SW480 (cell line): ENCODE measurements at regions not wholly inside any gene's neighbourhood (a gene's known extent, or its start where the extent isn't known, plus 50 kb on each side); places are given as distances from the start of the nearest gene placed in this dataset.
A peak's percentile ranks its signal among the peaks of the same experiment; 100 is the strongest.

ENCODE experiments used
- DNase-seq: peaks from one replicate; pipeline ENCODE4 v3.0.0-alpha.2; 2016; ENCODE audit warnings: low spot score

- DNase-seq, result no peak
Measured at GRCh38 chr16:13394488-13394887, 493.1 kb downstream of the SHISA9 start.

- no peak for DNase-seq
Measured at GRCh38 chr16:13397126-13397525, 495.7 kb downstream of the SHISA9 start.

GRCh38 chr16:13401641-13402040 lies 500.2 kb downstream of the SHISA9 start:
- no peak for DNase-seq

GRCh38 chr16:13402601-13403000 lies 501.2 kb downstream of the SHISA9 start:
- DNase-seq, result no peak

GRCh38 chr16:13403326-13403725 lies 501.9 kb downstream of the SHISA9 start:
- no peak for DNase-seq

GRCh38 chr16:13414154-13414553 lies 505.8 kb upstream of the ERCC4 start:
- no peak for DNase-seq

- no peak for DNase-seq
Measured at GRCh38 chr16:13419589-13419988, 500.4 kb upstream of the ERCC4 start.

GRCh38 chr16:13421726-13422125 lies 498.2 kb upstream of the ERCC4 start:
- DNase-seq, result no peak

- no peak for DNase-seq
Measured at GRCh38 chr16:13425836-13426235, 494.1 kb upstream of the ERCC4 start.

- no peak for DNase-seq
Measured at GRCh38 chr16:13426269-13426668, 493.7 kb upstream of the ERCC4 start.

- no peak for DNase-seq
Measured at GRCh38 chr16:13426736-13427135, 493.2 kb upstream of the ERCC4 start.

GRCh38 chr16:13427943-13428342 lies 492.0 kb upstream of the ERCC4 start:
- no peak for DNase-seq

GRCh38 chr16:13429416-13429815 lies 490.5 kb upstream of the ERCC4 start:
- no peak for DNase-seq

GRCh38 chr16:13435415-13435814 lies 484.5 kb upstream of the ERCC4 start:
- DNase-seq, result no peak

- DNase-seq, result no peak
Measured at GRCh38 chr16:13435873-13436474, 484.0 kb upstream of the ERCC4 start.

GRCh38 chr16:13436641-13437412 lies 483.1 kb upstream of the ERCC4 start:
- peak; percentile 6 for DNase-seq

- no peak for DNase-seq
Measured at GRCh38 chr16:13437413-13437795, 482.6 kb upstream of the ERCC4 start.

GRCh38 chr16:13438064-13438463 lies 481.9 kb upstream of the ERCC4 start:
- no peak for DNase-seq

- no peak for DNase-seq
Measured at GRCh38 chr16:13439766-13440165, 480.2 kb upstream of the ERCC4 start.

GRCh38 chr16:13441675-13442074 lies 478.3 kb upstream of the ERCC4 start:
- DNase-seq, result no peak

- DNase-seq, result no peak
Measured at GRCh38 chr16:13448346-13448745, 471.6 kb upstream of the ERCC4 start.

- DNase-seq, result no peak
Measured at GRCh38 chr16:13453325-13453724, 466.6 kb upstream of the ERCC4 start.

- DNase-seq, result peak; percentile 35
Measured at GRCh38 chr16:13453938-13454553, 465.9 kb upstream of the ERCC4 start.
